H7 (cell line): ENCODE measurements at regions not wholly inside any gene's neighbourhood (a gene's known extent, or its start where the extent isn't known, plus 50 kb on each side); places are given as distances from the start of the nearest gene placed in this dataset.
"Not testable (repeated sequence)": the region's sequence is repeated elsewhere in the genome, so short reads cannot be mapped to it uniquely, and the experiment has no call there.

Source experiments
- DNase-seq: peaks from one replicate; pipeline ENCODE4 v3.0.0; 2012
- H3K27me3 ChIP-seq: 2 replicates; pipeline ENCODE4 v1.6.0; 2011; ENCODE audit warnings: mild to moderate bottlenecking, low read length; ENCODE audit not compliant: control insufficient read depth, insufficient read depth
- H3K36me3 ChIP-seq: replicated peaks from 2 replicates; pipeline ENCODE4 v1.5.1; 2011; ENCODE audit warnings: low read length; ENCODE audit not compliant: control insufficient read depth, insufficient read depth
- H3K4me3 ChIP-seq: 2 replicates; pipeline ENCODE4 v1.5.1; 2011; ENCODE audit warnings: low read depth, mild to moderate bottlenecking, control low read depth, low read length, moderate library complexity; ENCODE audit not compliant: insufficient read depth

- no peaks in the 10 kb centered on the region for H3K27me3 ChIP-seq
- H3K36me3 ChIP-seq: no peaks in the 10 kb centered on the region
Measured at GRCh38 chr7:152594801-152595200, 81.1 kb downstream of the XRCC2 start.

GRCh38 chr7:152591976-152592375 is 84.0 kb downstream of the XRCC2 start:
- Histone ChIP-seq H3K36me3 (no peaks in the 10 kb centered on the region), H3K27me3 (no peaks in the 10 kb centered on the region), H3K4me3 (no peak overlapping the region)
- DNase-seq: no peak

More at GRCh38 chr7:152594801-152595200, 81.1 kb downstream of the XRCC2 start:
- no peak for DNase-seq
- H3K4me3 ChIP-seq: no peak overlapping the region

- H3K36me3 ChIP-seq: no peaks in the 10 kb centered on the region
- DNase-seq: no peak
- H3K4me3 ChIP-seq: no peak overlapping the region
Measured at GRCh38 chr7:152590481-152590880, 85.5 kb downstream of the XRCC2 start.

GRCh38 chr7:152589821-152590220 is 86.1 kb downstream of the XRCC2 start:
- H3K27me3 ChIP-seq, DNase-seq, H3K36me3 ChIP-seq, H3K4me3 ChIP-seq: not testable (repeated sequence)

More at GRCh38 chr7:152590481-152590880, 85.5 kb downstream of the XRCC2 start:
- H3K27me3 ChIP-seq: no peaks in the 10 kb centered on the region

GRCh38 chr7:152588350-152588749 is 87.6 kb downstream of the XRCC2 start:
- H3K4me3 ChIP-seq: no peak overlapping the region
- DNase-seq: no peak
- no peaks in the 10 kb centered on the region for H3K36me3 ChIP-seq
- H3K27me3 ChIP-seq: no peaks in the 10 kb centered on the region

- Histone ChIP-seq H3K4me3 (no peak overlapping the region), H3K36me3 (no peaks in the 10 kb centered on the region), H3K27me3 (no peaks in the 10 kb centered on the region)
- DNase-seq: no peak
Measured at GRCh38 chr7:152587366-152587765, 88.6 kb downstream of the XRCC2 start.

GRCh38 chr7:152583006-152583405 is 92.9 kb downstream of the XRCC2 start:
- H3K36me3 ChIP-seq: no peaks in the 10 kb centered on the region
- no peak overlapping the region for H3K4me3 ChIP-seq
- H3K27me3 ChIP-seq: no peaks in the 10 kb centered on the region
- no peak for DNase-seq

GRCh38 chr7:152579070-152579469 is 96.9 kb downstream of the XRCC2 start:
- Histone ChIP-seq H3K36me3 (no peaks in the 10 kb centered on the region), H3K27me3 (no peaks in the 10 kb centered on the region), H3K4me3 (no peak overlapping the region)
- DNase-seq: no peak

- DNase-seq: no peak
- H3K4me3 ChIP-seq: no peak overlapping the region
- H3K36me3 ChIP-seq: no peaks in the 10 kb centered on the region
- H3K27me3 ChIP-seq: no peaks in the 10 kb centered on the region
Measured at GRCh38 chr7:152577339-152577738, 98.6 kb downstream of the XRCC2 start.

- DNase-seq: no peak
- Histone ChIP-seq H3K27me3 (no peaks in the 10 kb centered on the region), H3K4me3 (no peak overlapping the region), H3K36me3 (no peaks in the 10 kb centered on the region)
Measured at GRCh38 chr7:152574892-152575548, 100.9 kb downstream of the XRCC2 start.

- H3K27me3 ChIP-seq, DNase-seq, H3K36me3 ChIP-seq, H3K4me3 ChIP-seq: not testable (repeated sequence)
Measured at GRCh38 chr7:152573186-152573585, 102.8 kb downstream of the XRCC2 start.

- DNase-seq: no peak
- Histone ChIP-seq H3K27me3 (no peaks in the 10 kb centered on the region), H3K4me3 (no peak overlapping the region), H3K36me3 (no peaks in the 10 kb centered on the region)
Measured at GRCh38 chr7:152572101-152572500, 103.8 kb downstream of the XRCC2 start.

GRCh38 chr7:152571068-152571467 is 104.9 kb downstream of the XRCC2 start:
- DNase-seq: no peak
- Histone ChIP-seq H3K36me3 (no peaks in the 10 kb centered on the region), H3K4me3 (no peak overlapping the region), H3K27me3 (no peaks in the 10 kb centered on the region)

GRCh38 chr7:152568972-152569371 is 107.0 kb downstream of the XRCC2 start:
- H3K4me3 ChIP-seq: no peak overlapping the region
- no peaks in the 10 kb centered on the region for H3K27me3 ChIP-seq
- DNase-seq: peak; percentile 70
- H3K36me3 ChIP-seq: no peaks in the 10 kb centered on the region

GRCh38 chr7:152565731-152566130 is 110.2 kb downstream of the XRCC2 start:
- DNase-seq: no peak
- H3K27me3 ChIP-seq: no peaks in the 10 kb centered on the region
- no peaks in the 10 kb centered on the region for H3K36me3 ChIP-seq
- no peak overlapping the region for H3K4me3 ChIP-seq
